ENCODE measurements at regions not wholly inside any gene's neighbourhood (a gene's known extent, or its start where the extent isn't known, plus 50 kb on each side); places are given as distances from the start of the nearest gene placed in this dataset.

GRCh38 chr1:13878021-13878420 is 178.0 kb downstream of the PRDM2 start:
- H3K4me1 Mint-ChIP-seq: no peaks in the 10 kb centered on the region
- peaks cover 6% of the 10 kb centered on the region for H3K27me3 Mint-ChIP-seq
- ATAC-seq (replicated peaks): no peak
- no peak overlapping the region for H3K27ac Mint-ChIP-seq
- no peaks in the 10 kb centered on the region for H3K9me3 Mint-ChIP-seq
- no peaks in the 10 kb centered on the region for H3K36me3 Mint-ChIP-seq (ENCODE audit: low read depth)
- H3K4me3 Mint-ChIP-seq: no peak overlapping the region

GRCh38 chr1:13878451-13878850 is 178.5 kb downstream of the PRDM2 start:
- no peaks in the 10 kb centered on the region for H3K9me3 Mint-ChIP-seq
- H3K4me3 Mint-ChIP-seq: no peak overlapping the region
- ATAC-seq (replicated peaks): no peak
- H3K36me3 Mint-ChIP-seq (ENCODE audit: low read depth): no peaks in the 10 kb centered on the region
- H3K27me3 Mint-ChIP-seq: peaks cover 6% of the 10 kb centered on the region
- no peak overlapping the region for H3K27ac Mint-ChIP-seq
- H3K4me1 Mint-ChIP-seq: no peaks in the 10 kb centered on the region

- Mint-ChIP-seq H3K27ac (no peak overlapping the region), H3K36me3 (ENCODE audit: low read depth) (no peaks in the 10 kb centered on the region), H3K4me1 (no peaks in the 10 kb centered on the region), H3K27me3 (peaks cover 6% of the 10 kb centered on the region), H3K9me3 (no peaks in the 10 kb centered on the region), H3K4me3 (no peak overlapping the region)
- no peak for ATAC-seq (replicated peaks)
Measured at GRCh38 chr1:13881385-13882088, 181.5 kb downstream of the PRDM2 start.

GRCh38 chr1:13888351-13888986 is 188.5 kb downstream of the PRDM2 start:
- H3K4me3 Mint-ChIP-seq: no peak overlapping the region
- no peaks in the 10 kb centered on the region for H3K4me1 Mint-ChIP-seq
- H3K36me3 Mint-ChIP-seq (ENCODE audit: low read depth): no peaks in the 10 kb centered on the region
- no peak for ATAC-seq (replicated peaks)
- H3K9me3 Mint-ChIP-seq: no peaks in the 10 kb centered on the region
- H3K27ac Mint-ChIP-seq: no peak overlapping the region
- peaks cover 3% of the 10 kb centered on the region for H3K27me3 Mint-ChIP-seq

GRCh38 chr1:13889495-13889894 is 189.5 kb downstream of the PRDM2 start:
- ATAC-seq (replicated peaks): no peak
- Mint-ChIP-seq H3K4me1 (no peaks in the 10 kb centered on the region), H3K4me3 (no peak overlapping the region), H3K27me3 (peaks cover 13% of the 10 kb centered on the region), H3K36me3 (ENCODE audit: low read depth) (no peaks in the 10 kb centered on the region), H3K27ac (no peak overlapping the region), H3K9me3 (no peaks in the 10 kb centered on the region)

GRCh38 chr1:13890766-13891165 is 190.8 kb downstream of the PRDM2 start:
- H3K27ac Mint-ChIP-seq: no peak overlapping the region
- H3K36me3 Mint-ChIP-seq (ENCODE audit: low read depth): no peaks in the 10 kb centered on the region
- ATAC-seq (replicated peaks): no peak
- H3K4me3 Mint-ChIP-seq: no peak overlapping the region
- H3K27me3 Mint-ChIP-seq: peaks cover 24% of the 10 kb centered on the region
- no peaks in the 10 kb centered on the region for H3K4me1 Mint-ChIP-seq
- H3K9me3 Mint-ChIP-seq: no peaks in the 10 kb centered on the region

- H3K36me3 Mint-ChIP-seq (ENCODE audit: low read depth): no peaks in the 10 kb centered on the region
- no peak overlapping the region for H3K27ac Mint-ChIP-seq
- H3K9me3 Mint-ChIP-seq: no peaks in the 10 kb centered on the region
- no peak for ATAC-seq (replicated peaks)
- H3K4me3 Mint-ChIP-seq: no peak overlapping the region
- no peaks in the 10 kb centered on the region for H3K4me1 Mint-ChIP-seq
- H3K27me3 Mint-ChIP-seq: peaks cover 24% of the 10 kb centered on the region
Measured at GRCh38 chr1:13892198-13892597, 192.2 kb downstream of the PRDM2 start.

- ATAC-seq (replicated peaks): no peak
- Mint-ChIP-seq H3K36me3 (ENCODE audit: low read depth) (no peaks in the 10 kb centered on the region), H3K4me1 (no peaks in the 10 kb centered on the region), H3K9me3 (no peaks in the 10 kb centered on the region), H3K27me3 (peaks cover 24% of the 10 kb centered on the region), H3K27ac (no peak overlapping the region), H3K4me3 (no peak overlapping the region)
Measured at GRCh38 chr1:13892671-13893325, 192.8 kb downstream of the PRDM2 start.

- Mint-ChIP-seq H3K27me3 (peaks cover 24% of the 10 kb centered on the region), H3K36me3 (ENCODE audit: low read depth) (no peaks in the 10 kb centered on the region), H3K9me3 (no peaks in the 10 kb centered on the region), H3K4me3 (no peak overlapping the region), H3K27ac (no peak overlapping the region), H3K4me1 (no peaks in the 10 kb centered on the region)
- ATAC-seq (replicated peaks): no peak
Measured at GRCh38 chr1:13893409-13893821, 193.4 kb downstream of the PRDM2 start.

GRCh38 chr1:13896932-13897331 is 196.9 kb downstream of the PRDM2 start:
- Mint-ChIP-seq H3K4me3 (no peak overlapping the region), H3K9me3 (no peaks in the 10 kb centered on the region)
- ATAC-seq (replicated peaks): no peak

GRCh38 chr1:13898406-13898805 is 198.4 kb downstream of the PRDM2 start:
- Mint-ChIP-seq H3K4me3 (no peak overlapping the region), H3K27ac (no peak overlapping the region), H3K9me3 (no peaks in the 10 kb centered on the region), H3K36me3 (ENCODE audit: low read depth) (no peaks in the 10 kb centered on the region), H3K27me3 (peaks cover 21% of the 10 kb centered on the region), H3K4me1 (no peaks in the 10 kb centered on the region)
- no peak for ATAC-seq (replicated peaks)

More at GRCh38 chr1:13896932-13897331, 196.9 kb downstream of the PRDM2 start:
- Mint-ChIP-seq H3K27me3 (peaks cover 24% of the 10 kb centered on the region), H3K4me1 (no peaks in the 10 kb centered on the region), H3K27ac (no peak overlapping the region), H3K36me3 (ENCODE audit: low read depth) (no peaks in the 10 kb centered on the region)

- ATAC-seq (replicated peaks): no peak
- Mint-ChIP-seq H3K9me3 (no peaks in the 10 kb centered on the region), H3K4me1 (no peaks in the 10 kb centered on the region), H3K4me3 (no peak overlapping the region), H3K27me3 (peaks cover 7% of the 10 kb centered on the region), H3K36me3 (ENCODE audit: low read depth) (no peaks in the 10 kb centered on the region), H3K27ac (no peak overlapping the region)
Measured at GRCh38 chr1:13899856-13900255, 199.9 kb downstream of the PRDM2 start.

GRCh38 chr1:13900583-13900982 is 200.6 kb downstream of the PRDM2 start:
- H3K9me3 Mint-ChIP-seq: no peaks in the 10 kb centered on the region
- H3K4me1 Mint-ChIP-seq: no peaks in the 10 kb centered on the region
- H3K36me3 Mint-ChIP-seq (ENCODE audit: low read depth): no peaks in the 10 kb centered on the region
- no peak overlapping the region for H3K4me3 Mint-ChIP-seq
- no peak overlapping the region for H3K27ac Mint-ChIP-seq
- ATAC-seq (replicated peaks): no peak
- H3K27me3 Mint-ChIP-seq: no peaks in the 10 kb centered on the region

GRCh38 chr1:13901039-13901438 is 201.1 kb downstream of the PRDM2 start:
- H3K36me3 Mint-ChIP-seq (ENCODE audit: low read depth): no peaks in the 10 kb centered on the region
- H3K4me1 Mint-ChIP-seq: no peaks in the 10 kb centered on the region
- no peak for ATAC-seq (replicated peaks)
- H3K4me3 Mint-ChIP-seq: no peak overlapping the region
- H3K9me3 Mint-ChIP-seq: no peaks in the 10 kb centered on the region
- no peaks in the 10 kb centered on the region for H3K27me3 Mint-ChIP-seq
- no peak overlapping the region for H3K27ac Mint-ChIP-seq

GRCh38 chr1:13901597-13901996 is 201.6 kb downstream of the PRDM2 start:
- no peak overlapping the region for H3K27ac Mint-ChIP-seq
- H3K9me3 Mint-ChIP-seq: no peaks in the 10 kb centered on the region
- ATAC-seq (replicated peaks): no peak
- H3K4me3 Mint-ChIP-seq: no peak overlapping the region
- H3K4me1 Mint-ChIP-seq: no peaks in the 10 kb centered on the region
- H3K36me3 Mint-ChIP-seq (ENCODE audit: low read depth): no peaks in the 10 kb centered on the region
- H3K27me3 Mint-ChIP-seq: no peaks in the 10 kb centered on the region
